Endothelial cell of umbilical vein (primary cell): ENCODE measurements at regions not wholly inside any gene's neighbourhood (a gene's known extent, or its start where the extent isn't known, plus 50 kb on each side); places are given as distances from the start of the nearest gene placed in this dataset.

ENCODE experiments used
- BruUV-seq: library from RNA; stranded (reverse); fragments of 400-500 nt; replicated peaks from 2 replicates; lab custom pipeline; 2021; lab: Mats Ljungman, UMichigan
- CTCF ChIA-PET: fragments of 300-600, 350-600 bp; sonication (Branson Sonifier 250); formaldehyde crosslinking; loops from one replicate; lab custom pipeline; 2021; ENCODE audit warnings: antibody characterized with exemption, inconsistent platforms; lab: Charles Lee
- POLR2A ChIA-PET: fragments of 300-600, 350-600 bp; sonication (Branson Sonifier 250); formaldehyde crosslinking; loops from one replicate; lab custom pipeline; 2021; ENCODE audit warnings: antibody characterized with exemption, inconsistent platforms; lab: Charles Lee
- DNase-seq: peaks from one replicate; pipeline ENCODE4 v3.0.0-alpha.2; 2011; ENCODE audit warnings: low read depth, low spot score
- FAIRE-seq: peaks from 2 replicates; lab custom pipeline; 2011; peaks lifted over from hg19 to GRCh38; lab: Jason Lieb, UNC
- H2AFZ ChIP-seq: 2 replicates; pipeline ENCODE4 v1.6.0; 2012; ENCODE audit warnings: low read depth, low read length, control low read depth, inconsistent platforms
- H3K27ac ChIP-seq: 2 replicates; pipeline ENCODE4 v1.5.1; 2011; ENCODE audit warnings: low read depth, mild to moderate bottlenecking, control low read depth, low read length, moderate library complexity; ENCODE audit not compliant: insufficient read depth
- H3K27me3 ChIP-seq, 2 experiments: 2 replicates each; pipeline versions ENCODE4 v1.6.0 to v1.6.1; 2011; ENCODE audit warnings: low read length in 2 of 2, mixed read lengths in 1 of 2; ENCODE audit not compliant: control insufficient read depth in 2 of 2, insufficient read depth in 2 of 2
- H3K36me3 ChIP-seq, 2 experiments: 2 replicates in 1 of 2; 3 replicates in 1 of 2; pipeline ENCODE4 v1.5.1; 2011; ENCODE audit warnings: low read length in 2 of 2, mild to moderate bottlenecking in 1 of 2, moderate library complexity in 1 of 2; ENCODE audit not compliant: control insufficient read depth in 2 of 2, insufficient read depth in 2 of 2; ENCODE audit errors: extremely low read depth in 1 of 2
- H3K4me1 ChIP-seq: 3 replicates; pipeline ENCODE4 v1.5.1; 2011; ENCODE audit warnings: mild to moderate bottlenecking, low read length; ENCODE audit not compliant: control insufficient read depth, insufficient read depth; ENCODE audit errors: extremely low read depth
- H3K4me2 ChIP-seq: 2 replicates; pipeline ENCODE4 v1.6.1; 2011; ENCODE audit warnings: low read length, control low read depth, mixed read lengths; ENCODE audit not compliant: insufficient read depth
- H3K4me3 ChIP-seq, 3 experiments: fragments of 200-600 bp in 1 of 3; sonication (generic), shearing (Covaris generic) in 1 of 3; replicated peaks in 1 of 3; 2 replicates each; pipeline ENCODE4 v1.5.1; 2011 to 2016; ENCODE audit warnings: control low read depth in 3 of 3, low read length in 3 of 3, mild to moderate bottlenecking in 2 of 3, inconsistent platforms in 1 of 3, low read depth in 1 of 3, moderate library complexity in 1 of 3; ENCODE audit not compliant: insufficient read depth in 1 of 3
- H3K79me2 ChIP-seq: 2 replicates; pipeline ENCODE4 v1.6.0; 2012; ENCODE audit warnings: low read length, inconsistent platforms; ENCODE audit not compliant: control insufficient read depth, insufficient read depth
- H3K9ac ChIP-seq: replicated peaks from 2 replicates; pipeline ENCODE3; 2011; ENCODE audit warnings: low read length, control low read depth; ENCODE audit not compliant: insufficient read depth; ENCODE audit errors: extremely low read depth
- H3K9me1 ChIP-seq: replicated peaks from 3 replicates; pipeline ENCODE4 v1.6.0; 2011; ENCODE audit warnings: mild to moderate bottlenecking, low read length; ENCODE audit not compliant: control insufficient read depth, insufficient read depth; ENCODE audit errors: extremely low read depth
- H3K9me3 ChIP-seq: replicated peaks from 2 replicates; pipeline ENCODE4 v1.5.1; 2012; ENCODE audit warnings: low read length, inconsistent platforms; ENCODE audit not compliant: control insufficient read depth, insufficient read depth
- H4K20me1 ChIP-seq: replicated peaks from 2 replicates; pipeline ENCODE3; 2011; ENCODE audit warnings: mild to moderate bottlenecking, low read length; ENCODE audit not compliant: control insufficient read depth, insufficient read depth; ENCODE audit errors: extremely low read depth
- CTCF ChIP-seq, 2 donors: IDR thresholded peaks; 1 replicate in 1 of 2; 2 replicates in 1 of 2; pipeline ENCODE4 v1.5.1; 2011; ENCODE audit warnings: low read length in 2 of 2, mild to moderate bottlenecking in 2 of 2, moderate library complexity in 2 of 2, control low read depth in 1 of 2, inconsistent platforms in 1 of 2, low read depth in 1 of 2; ENCODE audit not compliant: insufficient read depth in 1 of 2; ENCODE audit errors: extremely low read depth in 1 of 2
- EZH2 ChIP-seq: IDR thresholded peaks from 2 replicates; pipeline ENCODE4 v1.6.1; 2012; ENCODE audit warnings: borderline replicate concordance, low read depth, mild to moderate bottlenecking, moderate library complexity, low read length, inconsistent platforms; ENCODE audit not compliant: severe bottlenecking
- JUN ChIP-seq: IDR thresholded peaks from 2 replicates; pipeline ENCODE4 v1.6.1; 2011; ENCODE audit warnings: borderline replicate concordance, low read depth; ENCODE audit not compliant: insufficient read length, insufficient read depth
- MYC ChIP-seq: IDR thresholded peaks from one replicate; pipeline ENCODE4 v1.6.1; 2011; ENCODE audit warnings: mild to moderate bottlenecking, low read depth, low read length
- dilution Hi-C: fragments of 300-500 bp; cut with MboI; formaldehyde crosslinking; loops from one replicate; pipeline ENCODE4 v1.15.0; 2019; ENCODE audit warnings: low sequenced_read_pairs; ENCODE audit not compliant: extremely low pct_ligation_motif_present
- intact Hi-C: fragments of 100-400 bp; cut with micrococcal nuclease; formaldehyde crosslinking; loops from one replicate; pipeline ENCODE4 v1.10.0; 2022

GRCh38 chr4:101669138-101669831 is 121.2 kb upstream of the BANK1 start:
- H3K27me3 ChIP-seq: no peaks in the 10 kb centered on the region
- no peaks in the 10 kb centered on the region for H3K9me1 ChIP-seq
- DNase-seq (no peak), FAIRE-seq (no peak)
- TF ChIP-seq MYC: no peak
- no peak for TF ChIP-seq CTCF (IDR thresholded peaks at IDR 0.05; ENCODE audit: extremely low read depth in 1 of 2, insufficient read depth in 1 of 2, low read depth in 1 of 2, low read length in 2 of 2)
- no peak for TF ChIP-seq JUN
- CTCF ChIA-PET: interaction anchor here (0.6 to 1.5 kb wide), 5 partner anchors 11 to 64 kb away, joined by 3 to 4 read pairs (median 3); no protein-coding TSS in a partner anchor
- no peak overlapping the region for H2AFZ ChIP-seq
- no peak overlapping the region for H3K4me3 ChIP-seq
- intact Hi-C loops (no loop called here), dilution Hi-C loops (no loop called here)
- POLR2A ChIA-PET: no interaction called here
- H3K9me3 ChIP-seq: no peaks in the 10 kb centered on the region
- H3K27ac ChIP-seq: no peak overlapping the region
- no peaks in the 10 kb centered on the region for H4K20me1 ChIP-seq
- H3K9ac ChIP-seq: no peak overlapping the region
- BruUV-seq: no TSS peak
- no peaks in the 10 kb centered on the region for H3K36me3 ChIP-seq
- H3K4me1 ChIP-seq: no peaks in the 10 kb centered on the region
- H3K4me2 ChIP-seq: no peak overlapping the region
- H3K79me2 ChIP-seq: no peaks in the 10 kb centered on the region

GRCh38 chr4:101667348-101667747 is 123.2 kb upstream of the BANK1 start:
- BruUV-seq: no TSS peak
- H4K20me1 ChIP-seq: no peaks in the 10 kb centered on the region
- H3K9ac ChIP-seq: no peak overlapping the region
- ChIA-PET CTCF (interaction anchor here (1.5 kb wide), 1 partner anchor 37 kb away, joined by 3 read pairs; no protein-coding TSS in a partner anchor), POLR2A (no interaction called here)
- no peaks in the 10 kb centered on the region for H3K27me3 ChIP-seq
- H3K9me1 ChIP-seq: no peaks in the 10 kb centered on the region
- FAIRE-seq: no peak
- dilution Hi-C loops: no loop called here
- intact Hi-C loops: no loop called here
- no peaks in the 10 kb centered on the region for H3K79me2 ChIP-seq
- no peak overlapping the region for H3K4me2 ChIP-seq
- H3K36me3 ChIP-seq: no peaks in the 10 kb centered on the region
- H3K4me3 ChIP-seq: no peak overlapping the region
- no peaks in the 10 kb centered on the region for H3K9me3 ChIP-seq
- TF ChIP-seq EZH2: no peak
- no peak overlapping the region for H2AFZ ChIP-seq
- no peak for DNase-seq
- no peak overlapping the region for H3K27ac ChIP-seq
- no peaks in the 10 kb centered on the region for H3K4me1 ChIP-seq
